D341Med (cell line): ENCODE measurements at regions not wholly inside any gene's neighbourhood (a gene's known extent, or its start where the extent isn't known, plus 50 kb on each side); places are given as distances from the start of the nearest gene placed in this dataset.

Experiments used
- DNase-seq: peaks from one replicate; pipeline ENCODE4 v3.0.0; 2012; ENCODE audit warnings: low spot score

GRCh38 chr17:73815474-73815873, 171.2 kb upstream of the SDK2 start:
- no peak for DNase-seq

GRCh38 chr17:73819440-73820395, 175.5 kb upstream of the SDK2 start:
- DNase-seq, result no peak

GRCh38 chr17:73820686-73821448, 176.6 kb upstream of the SDK2 start:
- peak; percentile 76 for DNase-seq

GRCh38 chr17:73821665-73822064, 177.4 kb upstream of the SDK2 start:
- DNase-seq, result no peak

GRCh38 chr17:73822371-73822770, 178.1 kb upstream of the SDK2 start:
- no peak for DNase-seq

- DNase-seq, result no peak
Observed at GRCh38 chr17:73823684-73824083, 179.4 kb upstream of the SDK2 start.

GRCh38 chr17:73824321-73824720, 180.1 kb upstream of the SDK2 start:
- no peak for DNase-seq

GRCh38 chr17:73826181-73826871, 182.1 kb upstream of the SDK2 start:
- no peak for DNase-seq

GRCh38 chr17:73826872-73827228, 182.6 kb upstream of the SDK2 start:
- DNase-seq, result no peak

- DNase-seq, result no peak
Observed at GRCh38 chr17:73827627-73828291, 183.5 kb upstream of the SDK2 start.

GRCh38 chr17:73829676-73830280, 185.5 kb upstream of the SDK2 start:
- no peak for DNase-seq

GRCh38 chr17:73831699-73832098, 187.5 kb upstream of the SDK2 start:
- no peak for DNase-seq

GRCh38 chr17:73833775-73834488, 189.7 kb upstream of the SDK2 start:
- no peak for DNase-seq

- DNase-seq, result no peak
Observed at GRCh38 chr17:73834684-73835343, 190.6 kb upstream of the SDK2 start.

- DNase-seq, result no peak
Observed at GRCh38 chr17:73835605-73836004, 191.4 kb upstream of the SDK2 start.

GRCh38 chr17:73838815-73839214, 194.6 kb upstream of the SDK2 start:
- DNase-seq, result peak; percentile 68

GRCh38 chr17:73840829-73841228, 196.6 kb upstream of the SDK2 start:
- DNase-seq, result no peak

GRCh38 chr17:73841431-73842060, 197.3 kb upstream of the SDK2 start:
- peak; percentile 78 for DNase-seq

GRCh38 chr17:73847952-73848351, 203.7 kb upstream of the SDK2 start:
- no peak for DNase-seq

GRCh38 chr17:73850426-73850825, 206.2 kb upstream of the SDK2 start:
- no peak for DNase-seq
